Thyroid gland (tissue), 4 donors: ENCODE measurements at regions not wholly inside any gene's neighbourhood (a gene's known extent, or its start where the extent isn't known, plus 50 kb on each side); places are given as distances from the start of the nearest gene placed in this dataset.

ENCODE experiments used
- DNase-seq, 2 donors: peaks; one replicate each; pipeline ENCODE4 v3.0.0-alpha.2; 2019
- H3K27ac ChIP-seq, 3 donors: fragments of 200-600 bp; sonication (generic); 1 replicate in 2 of 3; 2 replicates in 1 of 3; pipeline ENCODE4 v1.5.1; 2016 to 2019; ENCODE audit warnings: mild to moderate bottlenecking in 1 of 3, moderate library complexity in 1 of 3
- H3K27me3 ChIP-seq: fragments of 200-600 bp; sonication (generic); one replicate; pipeline ENCODE4 v1.5.1; 2019
- H3K36me3 ChIP-seq, 2 donors: fragments of 200-600 bp; sonication (generic); one replicate each; pipeline ENCODE4 v1.5.1; 2016 to 2019
- H3K4me1 ChIP-seq, 2 donors: fragments of 200-600 bp; sonication (generic); one replicate each; pipeline ENCODE4 v1.5.1; 2017 to 2019
- H3K4me3 ChIP-seq, 3 donors: fragments of 200-600 bp; sonication (generic); replicated peaks in 1 of 3; 1 replicate in 2 of 3; 2 replicates in 1 of 3; pipeline ENCODE4 v1.5.1; 2016; ENCODE audit warnings: mild to moderate bottlenecking in 1 of 3
- H3K9me3 ChIP-seq: fragments of 200-600 bp; sonication (generic); one replicate; pipeline ENCODE4 v1.5.1; 2017
- CTCF ChIP-seq, 6 experiments: fragments of 200-600 bp in 3 of 6; fragments of 450-650 bp in 3 of 6; sonication (generic) in 3 of 6; IDR thresholded peaks; one replicate each; pipeline ENCODE4 v1.5.1; 2016 to 2019; ENCODE audit warnings: antibody characterized with exemption in 6 of 6, mild to moderate bottlenecking in 2 of 6, inconsistent platforms in 1 of 6, moderate library complexity in 1 of 6
- POLR2A ChIP-seq, 2 donors: fragments of 450-650 bp; IDR thresholded peaks; one replicate each; pipeline ENCODE4 v1.6.1; 2017; ENCODE audit warnings: antibody characterized with exemption in 2 of 2, mild to moderate bottlenecking in 2 of 2, moderate library complexity in 1 of 2
- WGBS, 2 donors: methylation state at CpG; one replicate each; pipeline ENCODE4 v1.1.5; 2017; 5-methylcytosine and 5-hydroxymethylcytosine counted together
- intact Hi-C: fragments of 100-400 bp; cut with DNase I; formaldehyde crosslinking; loops from one replicate; pipeline ENCODE4 v1.15.1; 2023

- no peak overlapping the region for H3K27ac ChIP-seq
- H3K4me3 ChIP-seq, result no peak overlapping the region
- no peaks in the 10 kb centered on the region for H3K9me3 ChIP-seq
- intact Hi-C loops, result loop anchor here (10.0 kb wide), 1 partner anchor 196 kb away; no protein-coding TSS in a partner anchor
- no peak for DNase-seq
- no peaks in the 10 kb centered on the region for H3K27me3 ChIP-seq
- 95 to 97% methylated on average over 4 of the region's 4 CpGs for WGBS, 2 donors
- H3K36me3 ChIP-seq, result no peaks in the 10 kb centered on the region
- H3K4me1 ChIP-seq, result no peaks in the 10 kb centered on the region
- no peak for TF ChIP-seq CTCF (IDR thresholded peaks at IDR 0.05)
- no peak for TF ChIP-seq POLR2A (IDR thresholded peaks at IDR 0.05)
Measured at GRCh38 chr14:61928701-61929100, 166.5 kb downstream of the SNAPC1 start.

GRCh38 chr14:61929651-61930050 lies 167.4 kb downstream of the SNAPC1 start:
- H3K4me1 ChIP-seq, result no peaks in the 10 kb centered on the region
- H3K36me3 ChIP-seq, result no peaks in the 10 kb centered on the region
- 64 to 69% methylated on average over 2 of the region's 2 CpGs for WGBS, 2 donors
- H3K27ac ChIP-seq, result no peak overlapping the region
- no peak for DNase-seq
- intact Hi-C loops, result loop anchor here (10.0 kb wide), 1 partner anchor 195 kb away; no protein-coding TSS in a partner anchor
- no peak overlapping the region for H3K4me3 ChIP-seq
- no peaks in the 10 kb centered on the region for H3K27me3 ChIP-seq
- no peaks in the 10 kb centered on the region for H3K9me3 ChIP-seq
- TF ChIP-seq CTCF (IDR thresholded peaks at IDR 0.05), result no peak
- TF ChIP-seq POLR2A (IDR thresholded peaks at IDR 0.05), result no peak

- no peaks in the 10 kb centered on the region for H3K36me3 ChIP-seq
- no peak for TF ChIP-seq POLR2A (IDR thresholded peaks at IDR 0.05)
- no peak for TF ChIP-seq CTCF (IDR thresholded peaks at IDR 0.05)
- intact Hi-C loops, result no loop called here
- no peak overlapping the region for H3K4me3 ChIP-seq
- no peaks in the 10 kb centered on the region for H3K4me1 ChIP-seq
- H3K27ac ChIP-seq, result no peak overlapping the region
- DNase-seq, result no peak
- 88 to 95% methylated on average over 6 of the region's 6 CpGs for WGBS, 2 donors
- no peaks in the 10 kb centered on the region for H3K27me3 ChIP-seq
- H3K9me3 ChIP-seq, result no peaks in the 10 kb centered on the region
Measured at GRCh38 chr14:61930101-61930857, 168.1 kb downstream of the SNAPC1 start.

GRCh38 chr14:61932974-61933373 lies 170.8 kb downstream of the SNAPC1 start:
- no peaks in the 10 kb centered on the region for H3K27me3 ChIP-seq
- intact Hi-C loops, result no loop called here
- WGBS, 2 donors, result 64 to 67% methylated on average over 4 of the region's 4 CpGs
- no peaks in the 10 kb centered on the region for H3K36me3 ChIP-seq
- H3K27ac ChIP-seq, result no peak overlapping the region
- no peak overlapping the region for H3K4me3 ChIP-seq
- H3K4me1 ChIP-seq, result no peaks in the 10 kb centered on the region
- DNase-seq, result no peak
- TF ChIP-seq CTCF (IDR thresholded peaks at IDR 0.05), result no peak
- no peak for TF ChIP-seq POLR2A (IDR thresholded peaks at IDR 0.05)
- H3K9me3 ChIP-seq, result no peaks in the 10 kb centered on the region

- 91 to 94% methylated on average over 3 of the region's 3 CpGs for WGBS, 2 donors
- no peak for DNase-seq
- H3K27ac ChIP-seq, result no peak overlapping the region
- no peaks in the 10 kb centered on the region for H3K4me1 ChIP-seq
- H3K9me3 ChIP-seq, result no peaks in the 10 kb centered on the region
- no peaks in the 10 kb centered on the region for H3K36me3 ChIP-seq
- H3K27me3 ChIP-seq, result no peaks in the 10 kb centered on the region
- no peak overlapping the region for H3K4me3 ChIP-seq
- no peak for TF ChIP-seq CTCF (IDR thresholded peaks at IDR 0.05)
- TF ChIP-seq POLR2A (IDR thresholded peaks at IDR 0.05), result no peak
- intact Hi-C loops, result no loop called here
Measured at GRCh38 chr14:61934385-61934784, 172.2 kb downstream of the SNAPC1 start.
